NCI-H446 (cell line): ENCODE measurements at regions not wholly inside any gene's neighbourhood (a gene's known extent, or its start where the extent isn't known, plus 50 kb on each side); places are given as distances from the start of the nearest gene placed in this dataset.
"Not testable (repeated sequence)": the region's sequence is repeated elsewhere in the genome, so short reads cannot be mapped to it uniquely, and the experiment has no call there.

Experiments used
- DNase-seq, 2 experiments: peaks; one replicate each; lab custom pipeline; 2025; lab: John Stamatoyannopoulos, UW

- no peak for DNase-seq
Measured at GRCh38 chr5:67575087-67575486, 378.5 kb upstream of the CD180 start.

GRCh38 chr5:67561151-67561932 lies 364.7 kb upstream of the CD180 start:
- no peak for DNase-seq

- DNase-seq = no peak
Measured at GRCh38 chr5:67552773-67553172, 356.2 kb upstream of the CD180 start.

- no peak for DNase-seq
Measured at GRCh38 chr5:67549947-67550346, 353.3 kb upstream of the CD180 start.

GRCh38 chr5:67549296-67549618 lies 352.7 kb upstream of the CD180 start:
- no peak for DNase-seq

GRCh38 chr5:67548520-67549295 lies 352.1 kb upstream of the CD180 start:
- no peak for DNase-seq

GRCh38 chr5:67547682-67548081 lies 351.1 kb upstream of the CD180 start:
- no peak for DNase-seq

- DNase-seq = not testable (repeated sequence)
Measured at GRCh38 chr5:67544942-67545341, 348.3 kb upstream of the CD180 start.

- DNase-seq = no peak
Measured at GRCh38 chr5:67543720-67544270, 347.2 kb upstream of the CD180 start.

- DNase-seq = no peak
Measured at GRCh38 chr5:67542479-67542878, 345.9 kb upstream of the CD180 start.

- no peak for DNase-seq
Measured at GRCh38 chr5:67541875-67542274, 345.3 kb upstream of the CD180 start.

- DNase-seq = no peak
Measured at GRCh38 chr5:67538855-67539506, 342.4 kb upstream of the CD180 start.

GRCh38 chr5:67537439-67538148 lies 341.0 kb upstream of the CD180 start:
- no peak for DNase-seq

- DNase-seq = no peak
Measured at GRCh38 chr5:67536866-67537265, 340.3 kb upstream of the CD180 start.

GRCh38 chr5:67530609-67531255 lies 334.1 kb upstream of the CD180 start:
- peak; percentile 43 to 66 for DNase-seq

- DNase-seq = no peak
Measured at GRCh38 chr5:67528953-67529352, 332.4 kb upstream of the CD180 start.

GRCh38 chr5:67526793-67527192 lies 330.2 kb upstream of the CD180 start:
- DNase-seq = no peak

- DNase-seq = peak in 1 of 2 experiments; percentile 52
Measured at GRCh38 chr5:67520161-67520908, 323.7 kb upstream of the CD180 start.

- DNase-seq = no peak
Measured at GRCh38 chr5:67518227-67518626, 321.6 kb upstream of the CD180 start.

- peak in 1 of 2 experiments; percentile 10 for DNase-seq
Measured at GRCh38 chr5:67516948-67517565, 320.5 kb upstream of the CD180 start.
